Ovary (tissue), 3 donors: ENCODE measurements at regions not wholly inside any gene's neighbourhood (a gene's known extent, or its start where the extent isn't known, plus 50 kb on each side); places are given as distances from the start of the nearest gene placed in this dataset.

ENCODE experiments used
- CTCF ChIP-seq, 3 donors: fragments of 450-650 bp in 2 of 3; fragments of 200-600 bp in 1 of 3; IDR thresholded peaks; one replicate each; pipeline versions ENCODE4 v1.5.1 to v1.8.0; 2016 to 2022; ENCODE audit warnings: antibody characterized with exemption in 3 of 3, mild to moderate bottlenecking in 1 of 3
- POLR2A ChIP-seq: fragments of 450-650 bp; IDR thresholded peaks from one replicate; pipeline ENCODE4 v1.6.1; 2017; ENCODE audit warnings: antibody characterized with exemption, mild to moderate bottlenecking, moderate library complexity
- donor health status: DM: no; HTN: no; CAD: no.

GRCh38 chr9:6113819-6114218 is 98.4 kb upstream of the RANBP6 start:
- TF ChIP-seq POLR2A (no peak), CTCF (IDR thresholded peaks at IDR 0.05) (no peak)
